ENCODE measurements at regions not wholly inside any gene's neighbourhood (a gene's known extent, or its start where the extent isn't known, plus 50 kb on each side); places are given as distances from the start of the nearest gene placed in this dataset.
A peak's percentile ranks its signal among the peaks of the same experiment; 100 is the strongest.

DNA sequence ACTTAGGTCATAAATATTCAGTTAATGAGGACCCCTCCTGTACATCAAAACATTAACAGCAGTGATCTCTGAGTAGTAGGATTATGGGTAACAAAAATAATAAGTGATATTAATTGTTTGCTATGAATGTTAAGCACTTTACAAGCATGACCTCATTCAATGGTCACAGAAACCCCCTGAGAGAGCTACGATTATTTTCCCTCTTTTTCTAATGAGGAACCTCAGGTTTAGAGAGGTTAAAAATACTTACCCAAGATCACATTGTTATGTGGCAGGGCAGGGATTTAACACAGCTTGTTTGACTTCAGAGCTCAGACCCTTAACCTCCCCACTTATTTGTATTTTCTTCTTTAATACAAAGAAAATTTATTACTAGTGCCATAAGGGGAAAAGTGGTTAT, 228.2 kb downstream of the TBL1XR1 start:
- no peak for DNase-seq

DNA sequence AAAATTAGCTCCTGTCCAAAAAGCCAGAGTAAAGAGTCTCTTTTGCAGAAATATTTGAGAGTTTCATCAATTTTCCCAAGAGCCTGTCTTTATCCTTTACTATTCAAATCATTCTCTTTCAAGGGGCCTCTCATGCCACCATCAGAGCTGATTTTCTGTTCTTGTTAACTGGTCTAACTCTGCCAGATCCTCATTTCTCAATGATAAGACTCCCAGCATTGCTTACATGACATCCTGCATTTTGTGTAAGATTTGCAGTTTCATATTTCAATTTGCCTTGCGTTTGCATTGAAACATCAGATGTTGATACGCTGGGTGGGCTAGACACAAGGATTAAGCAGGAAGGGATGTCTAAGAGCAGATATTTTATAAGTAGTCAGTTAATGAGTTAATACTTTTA, 228.7 kb downstream of the TBL1XR1 start:
- no peak for DNase-seq

DNA sequence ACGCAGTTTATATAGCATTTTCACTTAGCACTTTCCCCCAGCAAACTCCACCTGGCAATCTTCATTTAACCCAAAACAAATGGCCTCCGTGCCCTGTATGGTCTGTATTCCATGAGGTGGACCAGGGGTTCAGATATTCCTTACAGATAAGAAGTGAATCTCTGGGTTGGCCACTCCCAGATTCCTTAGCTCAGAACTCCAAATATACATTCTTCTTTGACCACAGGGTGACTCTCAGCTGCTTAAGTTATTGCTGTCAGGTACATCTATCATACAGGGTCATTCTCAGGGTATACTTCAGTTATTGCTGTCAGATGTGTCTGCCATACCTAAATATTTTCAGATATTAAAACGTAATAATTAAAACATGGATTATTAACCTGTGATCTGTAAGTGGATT, 229.8 kb downstream of the TBL1XR1 start:
- no peak for DNase-seq

DNA sequence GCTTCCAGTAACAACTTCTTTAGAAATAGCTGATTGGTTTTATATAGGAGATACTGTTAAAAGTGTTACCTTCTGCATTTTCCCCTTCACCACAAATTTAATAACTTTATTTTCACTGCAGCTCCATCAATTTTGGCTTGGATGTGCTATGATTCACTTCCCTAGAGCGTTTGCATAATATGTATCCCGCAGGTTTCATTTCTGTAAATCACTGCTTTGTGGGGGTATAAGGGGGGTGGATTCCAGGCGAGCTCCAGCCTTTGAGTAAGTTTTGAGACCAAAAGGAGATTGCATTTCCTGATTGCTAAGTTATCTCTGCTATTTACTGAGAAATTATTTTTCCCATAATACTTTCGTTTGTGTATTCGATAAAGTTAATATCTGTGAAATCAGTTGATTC, 232.6 kb downstream of the TBL1XR1 start:
- DNase-seq = no peak

DNA sequence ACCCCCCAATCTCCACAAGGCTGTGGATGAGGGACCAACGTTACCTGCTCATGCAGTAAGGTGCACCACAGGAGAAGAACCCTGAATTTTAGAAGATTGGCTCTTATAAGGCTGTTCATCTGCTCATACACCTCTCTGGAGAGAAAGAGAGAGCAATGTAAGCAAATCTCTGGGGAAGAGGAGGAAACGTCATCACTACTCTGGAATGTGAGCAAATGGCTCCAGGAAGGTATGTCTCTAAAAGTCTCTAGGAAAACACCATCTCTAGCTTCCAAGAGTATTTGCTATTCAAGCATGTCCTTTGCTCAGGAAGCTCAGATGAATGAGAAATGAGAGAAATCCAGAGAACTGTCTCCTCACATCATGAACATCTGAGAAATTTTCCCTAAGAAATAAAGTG, 235.4 kb downstream of the TBL1XR1 start:
- no peak for DNase-seq

DNA sequence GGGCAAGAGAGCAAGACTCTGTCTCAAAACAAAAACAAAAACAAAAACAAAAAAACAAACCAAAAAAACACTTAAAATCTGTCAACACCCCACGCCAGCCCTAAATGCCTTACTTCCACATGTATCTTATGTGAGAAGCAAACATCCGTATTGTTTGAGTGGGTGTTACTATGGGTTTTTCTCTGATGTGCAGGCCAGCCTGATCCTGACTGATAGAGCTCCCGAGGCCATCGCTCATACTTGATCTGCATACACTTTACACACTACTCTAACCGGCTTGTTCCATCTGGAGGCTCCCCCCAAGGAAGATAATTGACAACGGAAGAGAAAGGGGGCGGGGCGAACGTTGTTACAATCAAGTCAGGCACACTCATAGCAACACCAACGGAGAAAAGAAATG, 237.4 kb downstream of the TBL1XR1 start:
- no peak for DNase-seq

DNA sequence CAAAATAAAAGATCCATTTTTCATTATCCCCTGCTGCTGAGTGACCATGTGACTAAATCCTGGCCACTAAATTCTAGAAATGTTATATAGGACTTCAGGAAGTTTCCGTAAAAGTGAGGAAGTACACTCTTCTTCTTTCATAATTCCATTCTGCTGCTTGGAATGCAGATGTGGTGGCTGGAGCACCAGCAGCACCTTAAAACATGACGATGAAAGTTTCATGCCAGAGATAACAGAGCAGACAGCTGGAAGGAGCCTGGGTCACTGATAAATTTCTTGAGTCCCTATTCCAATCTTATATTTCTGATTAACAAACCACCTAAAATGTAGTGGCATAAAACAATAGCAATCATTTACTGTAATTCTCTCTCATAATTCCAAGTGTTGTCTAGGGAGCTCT, 238.7 kb downstream of the TBL1XR1 start:
- DNase-seq = no peak

DNA sequence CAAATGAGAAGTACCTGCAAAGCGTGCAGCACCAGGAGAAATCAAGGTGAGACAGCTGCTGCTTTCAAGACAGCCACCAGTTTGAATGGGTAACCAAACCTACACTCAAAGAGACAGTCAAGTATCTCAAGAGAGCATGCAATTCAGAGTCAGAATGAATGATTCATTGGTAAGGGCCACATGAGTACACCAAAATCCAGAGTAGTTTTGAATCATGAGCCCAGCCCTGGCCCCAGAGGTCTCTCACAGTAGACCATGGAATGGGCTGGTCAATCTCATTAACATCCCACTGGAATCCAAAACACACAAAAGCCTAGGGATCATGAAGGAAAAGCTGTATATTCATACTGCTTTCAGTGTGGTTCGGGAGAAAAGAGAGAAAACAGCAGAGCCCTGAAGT, 242.8 kb downstream of the TBL1XR1 start:
- DNase-seq = no peak

DNA sequence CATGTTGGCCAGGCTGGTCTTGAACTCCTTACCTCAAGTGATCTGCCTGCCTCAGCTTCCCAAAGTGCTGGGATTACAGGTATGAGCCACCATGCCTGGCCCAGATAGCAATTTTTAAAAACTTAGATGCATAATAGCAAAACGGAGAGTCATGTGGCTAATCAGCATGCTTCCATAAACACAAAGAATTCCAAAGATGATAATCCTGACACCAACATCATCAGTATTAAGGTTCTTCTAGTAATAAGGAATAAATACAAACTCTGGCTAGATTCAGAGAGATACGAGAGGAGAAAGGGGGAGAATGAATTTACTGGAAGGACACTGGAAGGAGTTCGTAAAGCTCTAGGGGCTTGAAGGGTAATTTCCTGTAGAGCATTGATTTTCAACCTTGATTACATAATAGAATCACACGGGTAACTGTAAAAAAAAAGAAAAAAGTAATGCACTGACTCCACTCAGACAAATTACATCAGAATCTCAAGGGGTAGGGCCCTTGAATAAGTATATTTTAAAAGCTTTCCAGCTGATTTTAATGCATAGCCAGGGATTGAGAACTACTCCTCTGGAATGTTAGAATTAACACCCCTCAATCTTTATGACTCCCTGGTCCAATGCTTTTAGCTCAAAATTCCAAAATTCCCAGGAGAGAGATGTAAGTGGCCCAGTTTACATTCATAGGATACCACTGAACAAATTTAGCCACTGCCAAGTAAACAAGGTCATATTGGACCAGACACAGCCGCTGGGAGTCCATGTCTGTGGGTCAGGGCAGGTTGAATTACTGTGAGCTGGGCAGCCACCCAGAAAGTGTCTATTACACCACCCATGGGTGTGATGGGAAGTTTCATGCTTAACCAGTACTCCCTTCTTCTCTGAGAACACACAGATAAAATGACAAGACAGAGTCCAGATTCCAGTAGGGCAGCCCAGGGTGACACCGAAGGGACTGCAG, 243.9 kb downstream of the TBL1XR1 start:
- DNase-seq = peak; percentile 79

DNA sequence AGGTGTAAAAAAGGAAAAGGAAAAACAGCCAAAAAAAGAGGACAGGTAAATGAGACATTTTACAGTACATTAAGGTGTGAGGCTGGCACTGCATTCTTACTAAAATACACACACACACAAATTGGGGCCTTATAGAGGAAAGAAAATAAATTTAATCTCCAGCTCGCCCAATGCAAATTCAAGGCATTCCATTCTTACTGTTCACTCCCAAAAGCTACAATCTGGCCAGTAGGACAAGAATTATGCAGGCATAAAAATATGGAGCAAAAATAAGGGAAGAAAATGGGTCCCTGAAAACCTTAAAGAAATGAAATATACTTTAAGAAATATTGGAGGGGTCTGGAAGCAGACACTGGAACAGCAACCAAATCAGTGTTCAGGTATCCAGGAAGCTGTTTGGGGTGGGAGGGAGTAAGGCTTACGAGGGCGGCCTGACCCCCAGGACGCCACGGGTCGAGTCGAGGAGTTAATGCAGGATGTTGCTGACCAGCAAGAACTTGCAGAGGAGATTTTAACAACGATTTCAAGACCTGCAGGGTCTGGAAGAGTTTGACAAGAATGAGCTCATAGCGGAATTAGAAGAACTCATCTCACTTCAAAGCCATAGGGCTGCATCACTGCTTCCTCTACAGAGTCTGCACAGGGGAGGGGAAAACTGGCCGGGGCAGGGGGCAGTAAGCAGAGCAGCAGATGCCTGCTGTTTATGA, 245.5 kb downstream of the TBL1XR1 start:
- DNase-seq = no peak

DNA sequence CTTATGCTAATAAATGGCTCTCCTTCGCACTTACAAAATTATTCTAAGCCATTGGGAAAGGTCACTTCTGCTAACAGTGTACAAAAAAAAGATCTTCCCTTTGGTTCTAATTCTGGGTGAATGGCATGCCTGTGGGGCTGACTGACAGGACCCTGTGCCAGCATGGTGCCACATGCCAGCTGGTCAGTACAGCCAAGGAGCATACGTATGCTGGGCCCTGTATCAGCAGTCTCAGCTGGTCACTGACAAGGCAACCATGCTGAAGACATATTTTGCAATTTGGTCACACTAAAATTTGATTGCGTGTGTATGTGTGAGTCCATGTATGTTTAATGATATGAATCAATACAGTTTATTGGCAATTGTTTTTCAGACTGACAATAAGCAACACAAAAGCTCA, 246.1 kb downstream of the TBL1XR1 start:
- peak; percentile 45 for DNase-seq

DNA sequence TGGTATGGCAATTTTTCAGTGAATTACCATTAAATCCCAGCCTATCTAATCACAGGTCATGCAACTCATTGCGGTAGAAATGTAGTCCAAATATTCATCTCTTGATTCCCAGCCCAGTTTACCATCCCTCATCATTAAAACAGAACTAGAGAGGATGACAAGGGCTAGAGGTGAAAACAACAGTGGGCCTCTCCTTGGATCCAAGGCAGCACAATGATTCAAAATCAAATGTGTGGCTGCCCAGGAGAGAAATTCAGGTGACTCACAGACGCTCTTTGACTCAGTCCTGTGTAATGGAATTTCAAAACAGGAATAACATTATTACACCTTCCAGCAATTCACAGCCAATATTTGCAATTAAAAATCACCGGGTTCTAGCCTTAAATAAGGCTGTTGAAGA, 246.5 kb downstream of the TBL1XR1 start:
- no peak for DNase-seq

DNA sequence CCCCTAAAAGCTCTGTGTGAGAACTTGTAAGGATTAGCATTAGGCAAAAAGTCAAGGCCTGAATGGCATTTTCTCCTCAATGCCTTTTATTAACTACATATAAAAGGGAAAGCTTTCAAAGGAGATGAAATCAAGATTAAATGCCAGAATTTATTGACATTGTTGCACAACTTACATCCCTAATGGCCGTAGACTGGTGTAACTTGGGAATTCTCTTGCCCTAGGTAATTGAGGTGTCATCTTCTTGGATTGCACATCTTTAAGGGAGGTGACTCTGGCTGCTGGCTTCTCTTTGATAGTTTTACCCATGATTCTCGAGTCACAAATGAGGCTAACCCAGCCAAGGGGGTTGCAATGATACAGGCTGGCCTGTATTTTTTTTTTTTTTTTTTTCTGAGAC, 249.1 kb downstream of the TBL1XR1 start:
- DNase-seq = no peak

DNA sequence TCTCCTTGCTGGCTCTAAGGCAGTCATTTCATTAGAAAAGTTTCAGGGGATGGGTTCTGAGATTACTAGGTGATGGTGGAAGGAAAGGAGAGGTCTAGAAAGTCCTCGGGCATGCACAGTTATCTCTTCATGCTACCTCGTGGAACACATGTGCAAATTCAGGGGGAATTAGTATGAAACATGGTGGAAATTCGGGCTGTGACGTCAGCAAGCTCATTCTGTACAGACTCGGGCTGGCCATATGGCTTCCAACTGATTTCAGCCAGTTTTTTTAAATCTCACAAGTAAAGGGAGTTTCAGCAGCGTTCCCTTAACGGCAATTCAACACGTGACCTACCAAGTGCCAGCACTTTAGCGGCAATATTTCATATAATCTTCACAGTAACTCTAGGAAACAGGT, 251.1 kb downstream of the TBL1XR1 start:
- DNase-seq = no peak

DNA sequence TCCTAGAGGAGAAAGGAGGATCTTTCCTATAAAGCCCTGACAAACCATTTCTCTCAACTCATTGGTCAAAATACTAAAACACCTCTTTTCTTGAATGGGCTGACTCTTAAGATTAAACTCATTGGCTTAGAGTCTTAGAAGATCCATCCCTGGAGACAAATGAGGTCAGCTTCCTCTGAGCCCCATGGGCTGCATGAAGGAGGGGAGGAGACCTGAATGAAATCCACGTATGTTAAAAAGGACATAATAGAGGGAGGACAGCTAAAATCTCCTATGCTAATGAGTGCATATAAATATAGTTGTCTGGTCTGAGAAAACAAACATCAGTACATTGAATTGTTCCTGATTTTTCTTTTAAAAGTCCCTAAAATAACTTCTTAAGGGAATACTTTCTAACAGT, 255.0 kb downstream of the TBL1XR1 start:
- DNase-seq = no peak

DNA sequence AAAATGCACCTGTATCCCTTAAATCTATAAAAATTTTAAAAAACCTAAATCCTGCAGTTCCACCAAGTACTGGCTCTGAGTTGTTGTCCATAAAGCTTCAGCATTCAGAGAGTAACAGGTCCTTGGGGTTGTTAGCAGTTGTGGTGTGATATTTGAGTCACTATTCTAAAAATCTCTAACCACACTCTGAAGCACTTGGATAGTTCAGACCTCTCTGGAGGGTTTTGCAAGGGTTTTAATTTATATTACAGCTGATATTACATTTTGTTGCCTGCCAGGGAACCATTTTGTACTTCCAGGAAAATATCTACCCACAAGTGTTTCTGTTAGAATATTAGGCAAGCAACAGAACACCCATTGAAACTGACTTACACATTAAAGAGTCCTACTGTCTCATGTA, 255.6 kb downstream of the TBL1XR1 start:
- no peak for DNase-seq

DNA sequence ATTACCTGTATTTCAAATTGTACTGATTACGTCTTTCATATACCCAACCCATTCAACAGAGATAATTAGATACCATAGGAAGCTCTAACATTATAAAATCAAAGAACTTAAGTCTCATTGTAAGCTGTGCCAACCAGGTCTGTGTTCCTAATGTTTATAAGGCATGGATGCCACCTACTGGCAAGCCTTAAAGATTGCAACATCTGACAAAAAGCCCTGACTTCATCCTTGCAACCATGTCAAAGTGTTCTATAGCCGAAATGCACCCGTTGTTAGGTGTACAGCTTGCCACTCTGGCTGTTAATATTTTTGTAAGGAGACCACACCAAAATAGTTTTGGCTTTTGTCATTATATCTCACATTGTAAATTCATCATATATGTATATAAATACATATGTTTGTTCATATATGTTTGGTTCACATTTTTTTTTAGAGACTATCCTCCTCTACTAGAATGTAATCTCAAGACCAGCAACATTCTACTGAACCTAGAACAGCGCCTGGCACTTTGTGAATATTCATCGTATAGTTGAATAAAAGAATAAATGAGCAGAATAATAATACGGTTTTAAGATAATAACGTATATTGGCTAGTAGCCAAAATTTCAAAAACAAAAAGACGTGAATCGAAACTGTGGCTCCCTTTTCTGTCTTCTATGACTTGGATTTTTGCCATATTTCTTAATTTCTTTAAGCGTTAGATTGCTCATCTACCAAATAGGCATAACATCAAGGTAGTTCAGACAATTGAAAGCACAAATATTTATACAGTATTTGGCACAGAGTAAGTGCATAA, 258.1 kb downstream of the TBL1XR1 start:
- peak; percentile 53 for DNase-seq

DNA sequence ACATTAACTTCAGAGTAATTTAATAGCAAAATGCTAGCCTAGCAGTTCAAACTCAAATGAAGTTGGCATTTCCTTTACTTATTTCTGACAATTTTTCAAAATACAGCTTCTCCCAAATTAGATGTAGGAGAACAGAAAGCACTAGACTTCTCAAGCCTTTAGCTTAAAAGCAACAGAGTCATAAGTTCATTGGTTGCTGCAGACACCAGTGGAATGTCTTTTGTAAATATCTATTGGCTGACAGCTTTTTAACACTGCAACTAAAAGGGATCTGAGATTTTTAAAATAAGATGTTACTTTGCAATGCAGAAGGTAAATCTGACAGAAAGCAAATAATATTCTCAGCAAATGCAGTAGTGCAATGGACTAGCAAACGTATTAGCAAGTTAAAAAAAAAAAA, 259.3 kb downstream of the TBL1XR1 start:
- no peak for DNase-seq

DNA sequence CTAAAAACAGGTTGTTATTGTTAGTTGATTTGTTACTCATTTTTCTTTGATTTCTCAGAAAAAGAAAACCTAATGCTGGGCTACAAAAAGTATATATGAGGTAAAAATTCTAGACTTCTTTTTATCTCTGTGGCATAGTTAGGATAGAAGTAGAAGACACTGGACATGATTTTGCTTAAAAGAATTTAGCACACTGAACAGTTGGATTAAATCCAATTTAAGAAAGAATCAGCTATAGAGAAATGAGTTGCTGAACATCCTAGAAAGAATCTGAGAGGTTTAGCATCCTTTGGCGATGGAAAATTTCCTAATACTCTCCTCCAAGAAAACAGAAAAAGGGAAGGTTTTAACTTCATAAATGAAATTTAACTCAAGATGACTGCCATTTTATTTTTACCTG, 259.7 kb downstream of the TBL1XR1 start:
- no peak for DNase-seq

DNA sequence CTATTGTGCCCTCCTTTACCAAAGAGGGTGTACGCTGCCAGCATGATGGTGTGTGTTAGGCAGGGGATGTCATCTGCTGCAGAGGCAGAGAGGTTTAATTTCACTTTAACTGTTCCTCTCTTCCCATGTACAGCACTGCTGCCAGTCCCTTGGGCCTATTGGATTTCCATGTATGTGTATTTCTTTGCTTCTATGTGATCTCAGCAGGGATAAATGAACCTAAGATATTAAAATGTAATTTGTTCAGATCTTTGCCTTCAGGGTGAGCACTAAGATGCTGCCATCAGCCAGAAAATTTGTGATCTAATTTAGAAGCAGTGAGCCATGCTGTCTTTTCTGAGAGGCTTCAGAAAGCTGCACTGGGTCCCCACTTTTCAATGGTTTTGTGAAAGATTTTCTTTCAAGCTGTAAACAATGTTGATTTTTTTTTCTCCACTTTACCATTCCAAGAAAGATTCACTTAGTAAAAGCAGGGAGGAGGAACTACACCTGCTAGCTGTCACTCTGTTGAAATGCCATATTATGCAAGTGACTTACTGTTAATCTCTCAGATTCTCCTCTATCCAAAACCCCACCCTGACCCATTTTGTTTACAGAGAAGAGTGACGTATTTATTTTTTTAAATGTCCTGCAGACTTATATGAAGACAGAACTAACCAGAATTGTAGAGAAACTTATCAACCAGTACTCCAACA, 261.9 kb downstream of the TBL1XR1 start:
- no peak for DNase-seq

DNA sequence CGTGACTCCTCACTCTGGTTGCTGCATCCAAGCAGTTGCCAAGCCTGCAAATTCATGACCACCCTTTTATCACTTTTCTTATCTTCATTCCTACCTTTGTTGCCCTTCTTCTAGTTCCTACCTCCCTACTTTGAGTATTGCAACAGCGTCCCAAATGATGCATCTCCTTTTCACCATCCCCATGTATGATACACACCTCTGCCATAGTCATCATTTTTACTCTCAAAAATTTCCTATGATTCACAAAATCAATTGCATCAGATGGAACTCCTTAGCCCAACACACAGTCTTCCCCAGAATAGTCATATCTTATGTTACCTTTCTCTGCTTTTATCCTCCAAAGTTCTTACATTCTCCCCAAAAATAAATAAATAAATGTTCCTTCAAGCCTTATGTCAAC, 262.6 kb downstream of the TBL1XR1 start:
- no peak for DNase-seq

DNA sequence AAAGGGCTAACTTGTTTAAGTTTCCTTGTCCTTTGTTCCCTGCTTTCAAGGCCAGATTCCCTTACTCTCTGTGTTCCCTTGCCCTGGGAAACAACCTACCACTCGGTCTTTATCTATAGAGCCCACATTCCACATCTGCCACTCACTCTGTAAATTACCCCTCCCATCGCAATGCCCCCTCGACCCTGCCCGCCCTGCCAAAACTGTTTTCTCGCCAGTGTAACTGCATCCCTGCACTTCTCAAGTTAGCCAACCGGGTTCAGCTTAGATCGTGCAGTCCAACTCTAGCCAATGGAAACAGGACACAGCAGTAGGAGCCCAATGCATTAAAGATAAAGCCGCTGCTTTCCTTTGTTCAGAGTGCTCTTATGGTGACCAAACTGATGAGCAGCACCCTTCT, 263.6 kb downstream of the TBL1XR1 start:
- DNase-seq = no peak

DNA sequence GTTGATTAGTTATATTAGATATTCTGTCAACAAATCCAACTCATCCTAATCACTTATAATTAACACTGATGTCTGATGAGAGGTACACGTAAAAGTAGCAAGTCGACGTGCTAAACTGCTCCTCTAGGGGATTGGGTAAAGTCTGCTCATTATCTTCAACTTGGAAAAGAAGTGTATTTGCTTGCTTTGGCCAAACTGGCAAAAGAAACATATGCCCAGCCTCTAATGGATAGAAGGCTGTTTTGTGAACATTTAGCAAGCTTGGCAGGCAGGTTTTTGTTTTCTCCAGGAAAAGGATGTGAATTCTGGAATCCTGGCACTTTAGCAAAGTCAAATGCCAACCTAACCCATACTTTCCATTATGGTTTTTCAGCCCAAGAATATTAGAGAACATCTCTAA, 264.8 kb downstream of the TBL1XR1 start:
- DNase-seq = no peak
